Esophagus squamous epithelium (tissue), 5 donors: ENCODE measurements at regions not wholly inside any gene's neighbourhood (a gene's known extent, or its start where the extent isn't known, plus 50 kb on each side); places are given as distances from the start of the nearest gene placed in this dataset.

ENCODE experiments used
- DNase-seq: peaks from one replicate; lab custom pipeline; 2025; lab: John Stamatoyannopoulos, UW
- H3K27ac ChIP-seq, 4 donors: fragments of 200-600 bp; sonication (generic); one replicate each; pipeline ENCODE4 v1.5.1; 2016 to 2019; ENCODE audit warnings: mild to moderate bottlenecking in 1 of 4
- H3K27me3 ChIP-seq, 4 donors: fragments of 200-600 bp; sonication (generic); 1 replicate in 3 of 4; 2 replicates in 1 of 4; pipeline versions ENCODE4 v1.5.1 to v1.6.0; 2017 to 2021; ENCODE audit warnings: antibody characterized with exemption in 1 of 4
- H3K36me3 ChIP-seq, 3 donors: fragments of 200-600 bp; sonication (generic); one replicate each; pipeline ENCODE4 v1.5.1; 2016 to 2019
- H3K4me1 ChIP-seq, 3 donors: fragments of 200-600 bp; sonication (generic); one replicate each; pipeline ENCODE4 v1.5.1; 2017 to 2019
- H3K4me3 ChIP-seq, 4 donors: fragments of 200-600 bp; sonication (generic); 1 replicate in 3 of 4; 2 replicates in 1 of 4; pipeline ENCODE4 v1.5.1; 2016 to 2019; ENCODE audit warnings: mild to moderate bottlenecking in 2 of 4, moderate library complexity in 1 of 4
- H3K9me3 ChIP-seq, 3 donors: fragments of 200-600 bp; sonication (generic); one replicate each; pipeline ENCODE4 v1.5.1; 2016 to 2019
- POLR2A ChIP-seq, 4 donors: fragments of 450-650 bp; IDR thresholded peaks; one replicate each; pipeline ENCODE4 v1.6.1; 2017; ENCODE audit warnings: antibody characterized with exemption in 4 of 4, mild to moderate bottlenecking in 4 of 4, moderate library complexity in 3 of 4
- WGBS, 2 donors: methylation state at CpG; one replicate each; pipeline ENCODE4 v1.1.5; 2018; 5-methylcytosine and 5-hydroxymethylcytosine counted together
- intact Hi-C: fragments of 100-400 bp; cut with DNase I; formaldehyde crosslinking; loops from one replicate; pipeline ENCODE4 v1.15.0; 2022
- TF ChIP-seq, protein P1 (sequence below), 6 experiments: fragments of 450-650 bp in 4 of 6; fragments of 200-600 bp in 2 of 6; sonication (generic) in 2 of 6; IDR thresholded peaks; one replicate each; pipeline ENCODE4 v1.5.1; 2016 to 2019; ENCODE audit warnings: antibody characterized with exemption in 6 of 6, mild to moderate bottlenecking in 4 of 6, moderate library complexity in 4 of 6
- donor health status: DM: yes; HTN: yes; CAD: no.

DNA sequence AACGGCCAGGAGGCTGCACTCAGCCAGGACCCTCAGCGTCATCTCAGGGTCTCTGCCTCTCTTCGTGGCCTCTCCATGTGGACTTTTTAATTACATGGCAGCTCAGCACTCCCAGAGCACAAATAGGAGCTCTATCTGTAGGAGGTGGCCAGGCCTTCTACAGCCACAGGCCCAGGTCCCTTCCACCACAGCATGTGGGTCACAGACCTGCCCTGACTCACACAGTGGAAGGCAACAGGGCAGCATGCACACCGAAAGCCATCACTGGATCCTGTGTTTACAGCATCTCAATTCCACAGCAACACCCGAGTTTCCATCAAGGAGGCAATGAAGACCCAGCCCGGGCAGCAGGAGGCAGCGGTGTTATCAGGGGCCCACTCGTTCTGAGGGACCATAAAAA lies 65.8 kb upstream of the CD93 start:
- peaks cover 15 to 91% (median 56%) of the 10 kb centered on the region in 3 donors for H3K4me1 ChIP-seq
- no peak overlapping the region for H3K4me3 ChIP-seq
- no peak for TF ChIP-seq POLR2A (IDR thresholded peaks at IDR 0.05)
- TF ChIP-seq, protein P1, sequence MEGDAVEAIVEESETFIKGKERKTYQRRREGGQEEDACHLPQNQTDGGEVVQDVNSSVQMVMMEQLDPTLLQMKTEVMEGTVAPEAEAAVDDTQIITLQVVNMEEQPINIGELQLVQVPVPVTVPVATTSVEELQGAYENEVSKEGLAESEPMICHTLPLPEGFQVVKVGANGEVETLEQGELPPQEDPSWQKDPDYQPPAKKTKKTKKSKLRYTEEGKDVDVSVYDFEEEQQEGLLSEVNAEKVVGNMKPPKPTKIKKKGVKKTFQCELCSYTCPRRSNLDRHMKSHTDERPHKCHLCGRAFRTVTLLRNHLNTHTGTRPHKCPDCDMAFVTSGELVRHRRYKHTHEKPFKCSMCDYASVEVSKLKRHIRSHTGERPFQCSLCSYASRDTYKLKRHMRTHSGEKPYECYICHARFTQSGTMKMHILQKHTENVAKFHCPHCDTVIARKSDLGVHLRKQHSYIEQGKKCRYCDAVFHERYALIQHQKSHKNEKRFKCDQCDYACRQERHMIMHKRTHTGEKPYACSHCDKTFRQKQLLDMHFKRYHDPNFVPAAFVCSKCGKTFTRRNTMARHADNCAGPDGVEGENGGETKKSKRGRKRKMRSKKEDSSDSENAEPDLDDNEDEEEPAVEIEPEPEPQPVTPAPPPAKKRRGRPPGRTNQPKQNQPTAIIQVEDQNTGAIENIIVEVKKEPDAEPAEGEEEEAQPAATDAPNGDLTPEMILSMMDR (IDR thresholded peaks at IDR 0.05): no peak
- WGBS, 2 donors: 84% methylated on average over 8 of the region's 8 CpGs
- intact Hi-C loops: no loop called here
- peak overlapping the region; percentile 19 to 77 (median 59) for H3K27ac ChIP-seq
- no peak for DNase-seq
- no peaks in the 10 kb centered on the region for H3K9me3 ChIP-seq
- no peaks in the 10 kb centered on the region for H3K27me3 ChIP-seq
- H3K36me3 ChIP-seq: no peaks in the 10 kb centered on the region

DNA sequence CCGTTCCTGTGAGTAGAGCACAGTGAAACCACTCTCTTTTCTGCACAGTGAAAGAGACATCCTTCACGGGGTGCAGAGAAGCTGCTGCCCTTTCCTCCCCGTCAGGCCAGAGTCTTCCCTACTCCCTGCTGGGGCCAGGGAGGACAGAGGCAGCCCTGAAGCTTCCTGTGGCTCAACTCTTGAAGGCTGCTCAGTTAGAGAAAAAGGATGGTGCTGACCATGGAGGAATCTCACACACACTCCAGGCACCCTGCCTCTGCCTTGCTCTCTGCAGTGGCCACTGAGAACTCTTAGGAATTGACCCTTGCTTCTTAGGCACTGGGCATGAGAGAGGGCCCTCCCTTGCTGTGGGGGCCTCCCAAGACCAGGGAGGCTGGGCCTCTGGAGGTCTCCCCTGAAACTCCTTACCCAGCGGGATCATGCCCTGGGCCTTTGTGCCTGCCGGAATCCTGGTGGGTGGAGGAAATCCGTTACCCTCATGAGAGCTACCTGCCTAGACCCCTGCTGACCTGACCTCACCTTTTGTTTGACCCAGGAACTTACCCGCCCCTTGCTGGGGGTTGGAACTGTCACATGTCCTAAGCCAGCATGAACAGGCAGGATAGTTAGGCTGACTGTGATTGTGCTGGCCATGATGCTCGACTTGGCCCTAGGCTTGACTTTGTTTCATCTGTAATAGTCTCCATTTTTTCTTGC lies 65.0 kb upstream of the CD93 start:
- H3K27ac ChIP-seq: peak overlapping the region in 2 of 4 donors; percentile 61 to 77
- 93 to 95% methylated on average over 2 to 7 of the region's 8 CpGs for WGBS, 2 donors
- intact Hi-C loops: no loop called here
- H3K4me3 ChIP-seq: no peak overlapping the region
- no peaks in the 10 kb centered on the region for H3K9me3 ChIP-seq
- TF ChIP-seq POLR2A (IDR thresholded peaks at IDR 0.05): no peak
- TF ChIP-seq, protein P1 (IDR thresholded peaks at IDR 0.05): no peak
- no peaks in the 10 kb centered on the region for H3K36me3 ChIP-seq
- H3K4me1 ChIP-seq: peaks cover 8 to 90% (median 53%) of the 10 kb centered on the region in 3 donors
- no peak for DNase-seq
- H3K27me3 ChIP-seq: no peaks in the 10 kb centered on the region

DNA sequence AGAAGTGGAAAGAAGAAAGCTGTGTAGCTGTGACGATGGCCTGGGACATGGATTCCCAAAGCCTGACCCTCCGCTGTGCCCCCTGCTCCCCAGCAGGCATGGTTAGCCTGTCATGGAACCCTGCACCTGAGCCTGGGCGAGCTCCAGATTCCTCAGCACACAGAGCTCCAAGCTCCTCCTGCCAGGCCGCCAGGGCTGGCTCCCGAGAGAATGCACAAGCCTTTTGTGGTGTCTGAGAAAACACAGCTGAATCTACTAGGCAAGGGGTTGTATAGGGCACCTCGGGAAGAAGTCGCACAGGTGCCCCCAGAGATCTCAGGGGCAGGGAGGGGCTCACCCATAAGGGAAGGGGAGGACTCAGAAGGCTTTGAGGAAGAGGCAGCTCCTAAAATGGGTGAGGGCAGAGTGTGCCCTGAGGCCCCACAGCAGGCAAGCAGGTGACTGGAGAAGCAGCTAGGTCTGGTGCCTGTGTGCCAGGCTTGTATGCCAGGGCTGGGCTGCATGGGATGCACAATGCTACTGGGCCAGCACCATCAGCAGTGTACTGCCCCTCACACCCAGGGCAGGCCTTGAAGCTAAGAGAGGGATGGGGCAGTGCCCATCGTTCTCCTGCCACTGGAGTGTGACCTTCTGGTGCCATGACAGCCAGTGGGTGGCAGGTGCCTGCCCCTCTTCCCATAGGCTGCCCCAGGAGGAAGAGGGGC lies 64.3 kb upstream of the CD93 start:
- WGBS, 2 donors: 42 to 65% methylated on average over 4 to 7 of the region's 8 CpGs
- Histone ChIP-seq H3K9me3 (no peaks in the 10 kb centered on the region), H3K27ac (peak overlapping the region; percentile 12 to 61 (median 44)), H3K4me3 (no peak overlapping the region), H3K36me3 (no peaks in the 10 kb centered on the region), H3K27me3 (no peaks in the 10 kb centered on the region), H3K4me1 (peaks cover 4 to 90% (median 50%) of the 10 kb centered on the region in 3 donors)
- DNase-seq: no peak
- no peak for TF ChIP-seq POLR2A (IDR thresholded peaks at IDR 0.05)
- TF ChIP-seq, protein P1 (IDR thresholded peaks at IDR 0.05): no peak
- intact Hi-C loops: no loop called here

DNA sequence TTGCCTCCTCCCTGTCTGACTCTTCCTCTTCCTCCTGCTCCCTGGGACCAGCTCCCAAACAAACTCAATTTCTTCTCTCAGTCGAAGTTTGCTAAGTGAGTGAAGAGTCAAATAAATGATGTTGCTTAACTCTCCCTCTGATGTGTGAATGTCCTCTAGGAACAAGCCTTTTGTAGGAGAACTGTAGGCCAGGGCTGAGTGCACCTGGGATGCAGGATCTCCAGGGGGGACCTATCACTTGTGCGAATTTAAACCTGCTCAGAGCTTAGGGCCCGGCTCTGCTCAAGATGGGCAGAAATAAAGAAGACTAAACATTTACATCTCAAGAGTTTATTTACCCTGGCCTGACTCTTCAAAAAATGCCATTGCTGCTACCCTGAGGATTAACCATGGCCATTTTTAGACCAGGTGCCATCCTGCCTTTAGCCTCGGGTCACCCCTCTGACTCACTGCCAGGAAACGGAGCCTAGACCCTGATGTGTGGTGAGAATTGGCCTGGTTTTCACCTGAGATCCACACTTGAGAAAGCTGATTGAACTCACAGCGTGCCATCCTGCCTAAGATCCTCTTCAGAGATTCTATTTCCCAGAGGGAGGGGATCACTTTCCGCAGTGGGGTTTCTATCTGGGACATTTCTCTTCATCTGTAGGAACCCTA lies 63.6 kb upstream of the CD93 start:
- no peaks in the 10 kb centered on the region for H3K27me3 ChIP-seq
- peak overlapping the region in 2 of 4 donors; percentile 61 to 85 for H3K27ac ChIP-seq
- H3K9me3 ChIP-seq: no peaks in the 10 kb centered on the region
- 80 to 89% methylated on average over 5 to 6 of the region's 7 CpGs for WGBS, 2 donors
- H3K36me3 ChIP-seq: no peaks in the 10 kb centered on the region
- DNase-seq: no peak
- no peak for TF ChIP-seq POLR2A (IDR thresholded peaks at IDR 0.05)
- TF ChIP-seq, protein P1 (IDR thresholded peaks at IDR 0.05): no peak
- H3K4me1 ChIP-seq: peaks cover 6 to 90% (median 51%) of the 10 kb centered on the region in 3 donors
- intact Hi-C loops: no loop called here
- H3K4me3 ChIP-seq: no peak overlapping the region
